Erythroblast (primary cell): ENCODE measurements at regions not wholly inside any gene's neighbourhood (a gene's known extent, or its start where the extent isn't known, plus 50 kb on each side); places are given as distances from the start of the nearest gene placed in this dataset.

ENCODE experiments used
- GATA1 ChIP-seq: IDR thresholded peaks from 2 replicates; pipeline ENCODE4 v1.6.1; 2011; ENCODE audit warnings: low read depth, mild to moderate bottlenecking, control low read depth, low read length, moderate library complexity
- POLR2A ChIP-seq: IDR thresholded peaks from 2 replicates; pipeline ENCODE4 v1.6.1; 2011; ENCODE audit warnings: mild to moderate bottlenecking, low read length

DNA sequence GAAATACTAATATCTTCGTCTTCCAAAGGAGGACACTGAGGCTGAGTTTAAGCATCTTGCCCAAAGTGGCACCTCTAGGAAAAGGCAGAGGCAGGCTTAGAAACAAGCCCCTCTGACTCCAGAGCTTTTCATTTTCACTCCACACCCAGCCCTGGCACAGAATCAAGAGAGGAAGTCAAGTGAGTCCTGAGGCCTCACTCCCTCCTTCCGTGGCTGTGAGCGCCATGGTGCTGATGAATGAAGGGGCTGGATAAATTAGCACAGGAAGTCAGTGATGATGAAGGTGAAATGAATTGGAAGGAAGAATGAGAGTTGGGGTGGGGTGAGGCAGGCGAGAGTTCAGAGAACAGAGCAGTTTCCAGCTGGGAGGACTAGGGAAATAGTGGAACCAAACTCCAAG, 179.3 kb downstream of the TMEM132E start:
- TF ChIP-seq POLR2A (no peak), GATA1 (no peak)
